Fibroblast of skin of right quadriceps (primary cell): ENCODE measurements at regions not wholly inside any gene's neighbourhood (a gene's known extent, or its start where the extent isn't known, plus 50 kb on each side); places are given as distances from the start of the nearest gene placed in this dataset.

Source experiments
- DNase-seq: peaks from one replicate; pipeline ENCODE4 v3.0.0-alpha.2; 2013

DNA sequence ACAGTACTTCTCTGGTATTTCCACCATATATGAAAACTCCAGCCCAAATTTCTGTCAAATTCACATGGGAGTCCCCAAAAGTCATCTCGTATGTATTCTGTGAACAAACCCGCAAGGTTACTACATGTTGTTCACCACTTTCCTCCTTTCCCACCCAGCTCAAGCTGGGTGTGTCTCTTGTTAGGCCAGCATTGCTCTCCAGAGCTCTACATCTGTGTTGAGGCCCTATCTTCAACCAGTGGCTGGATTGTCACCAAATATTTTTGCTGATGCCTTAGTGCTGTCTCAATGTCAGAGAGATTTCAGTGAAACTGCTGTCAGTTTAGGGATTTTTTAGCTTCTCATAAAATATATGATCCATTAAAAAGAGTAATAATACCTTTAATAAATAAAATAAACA is 230.9 kb downstream of the BTG1 start:
- no peak for DNase-seq

DNA sequence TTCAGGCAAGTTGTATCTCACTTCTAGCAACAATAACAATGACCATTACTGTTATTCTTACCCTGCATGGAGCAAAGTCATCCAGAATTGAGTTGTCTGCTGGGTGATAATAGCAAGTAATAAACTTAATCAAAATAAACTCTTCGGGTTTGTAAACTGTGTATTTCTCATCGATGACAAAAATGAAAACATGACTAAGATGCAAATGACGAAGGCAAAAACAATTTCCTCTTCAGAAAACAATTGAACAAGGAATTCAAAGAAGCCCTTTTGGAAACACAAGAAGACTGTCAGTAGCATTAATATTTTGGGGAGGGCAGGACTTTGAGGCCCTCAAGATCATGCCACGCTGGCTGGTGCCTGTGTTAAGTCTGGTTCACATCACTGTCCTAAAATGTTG is 232.0 kb downstream of the BTG1 start:
- no peak for DNase-seq

DNA sequence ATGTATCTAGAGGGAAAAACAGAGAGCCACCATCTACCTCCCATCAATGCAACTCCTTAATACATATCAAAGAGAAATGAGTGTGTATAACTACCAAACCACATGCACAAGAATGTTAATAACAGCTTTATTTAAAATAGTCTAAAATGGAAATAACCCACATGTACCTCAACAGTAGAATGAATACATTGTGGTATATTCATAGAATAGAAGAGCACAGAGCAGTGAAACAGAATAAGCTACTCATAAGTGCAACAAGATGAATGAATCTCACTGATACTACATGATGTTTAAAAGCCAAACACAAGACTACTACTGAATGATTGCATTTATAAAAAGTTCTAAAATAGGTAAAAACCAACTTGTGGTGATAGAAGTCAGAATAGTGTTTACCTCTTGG is 232.5 kb downstream of the BTG1 start:
- no peak for DNase-seq

DNA sequence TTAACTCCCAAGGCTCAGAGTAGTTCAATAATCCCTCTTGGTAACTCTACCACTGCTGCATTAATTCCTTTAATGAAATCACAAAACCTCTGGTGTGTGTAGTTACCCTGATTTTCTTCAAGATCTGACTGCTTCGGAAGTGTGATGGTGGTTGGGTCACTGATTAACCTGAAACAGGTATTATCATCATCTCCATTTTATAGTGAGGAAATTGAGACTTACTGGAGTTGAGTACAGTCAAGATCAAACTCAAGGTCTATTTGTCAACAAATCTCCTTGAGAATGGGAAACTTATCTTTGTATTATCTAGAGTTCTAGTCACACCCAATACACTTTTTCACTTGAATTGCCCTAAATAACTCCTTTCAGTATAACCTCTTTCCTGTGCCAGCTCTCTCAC is 233.5 kb downstream of the BTG1 start:
- DNase-seq: no peak

DNA sequence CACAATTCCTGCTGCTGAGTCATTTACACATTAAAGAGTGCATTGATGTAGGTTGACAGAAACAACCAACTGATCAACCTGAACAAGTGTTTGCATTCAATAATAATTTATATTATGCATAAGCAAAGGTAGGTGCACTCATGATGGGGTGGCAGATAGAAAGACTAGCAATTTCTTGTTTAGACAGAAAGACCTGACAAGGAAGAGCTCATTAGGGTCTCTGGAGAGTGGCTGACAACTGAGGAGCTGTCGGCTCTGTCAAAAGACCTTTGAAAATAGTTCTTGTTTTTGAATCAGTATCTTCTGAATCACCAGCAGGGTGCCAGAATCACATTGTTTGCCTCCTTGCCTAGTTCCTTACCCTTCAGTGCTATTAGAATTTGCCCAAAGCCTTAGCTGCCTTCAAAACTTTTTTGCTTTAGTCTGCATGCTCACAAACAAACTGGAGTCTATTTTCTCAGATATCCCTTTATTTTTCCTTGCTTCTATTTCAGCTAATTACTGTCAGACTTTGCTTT is 234.7 kb downstream of the BTG1 start:
- no peak for DNase-seq

DNA sequence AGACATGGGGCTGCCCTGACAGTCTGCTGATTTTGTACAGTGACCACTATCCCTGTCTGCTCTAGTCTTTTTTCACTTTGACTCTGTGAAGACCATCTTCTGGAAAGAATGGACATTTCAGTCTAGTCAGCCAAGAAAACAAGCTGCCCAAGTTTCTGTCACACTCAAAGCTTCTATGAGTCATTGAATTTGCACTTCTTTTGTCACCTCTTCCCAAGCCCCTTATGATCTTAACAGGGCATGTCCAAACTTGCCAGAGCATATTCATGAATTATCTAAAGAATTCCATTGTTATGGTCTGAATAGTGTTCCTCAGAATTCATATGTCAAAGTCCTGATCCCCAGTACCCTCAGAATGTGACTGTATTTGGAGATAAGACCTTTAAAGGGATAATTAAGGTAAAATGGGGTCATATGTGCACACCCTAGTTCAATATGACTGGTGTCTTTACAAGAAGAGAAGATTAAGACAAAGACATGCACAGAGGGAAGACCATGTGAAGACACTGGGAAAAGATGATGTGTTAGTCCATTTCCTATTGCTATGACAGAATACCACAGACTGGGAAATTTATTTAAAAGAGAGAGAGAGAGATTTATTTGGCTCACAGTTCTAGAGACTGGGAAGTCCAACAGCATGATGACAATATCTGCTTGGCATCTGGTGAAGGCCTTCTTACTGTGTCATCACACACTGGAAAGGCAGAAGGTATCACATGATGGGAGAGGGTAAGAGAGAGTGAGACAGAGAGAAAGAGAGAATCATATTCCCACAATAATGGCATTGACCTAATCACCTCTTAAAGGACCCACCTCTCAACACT is 242.6 kb downstream of the BTG1 start:
- peak; percentile 44 for DNase-seq

DNA sequence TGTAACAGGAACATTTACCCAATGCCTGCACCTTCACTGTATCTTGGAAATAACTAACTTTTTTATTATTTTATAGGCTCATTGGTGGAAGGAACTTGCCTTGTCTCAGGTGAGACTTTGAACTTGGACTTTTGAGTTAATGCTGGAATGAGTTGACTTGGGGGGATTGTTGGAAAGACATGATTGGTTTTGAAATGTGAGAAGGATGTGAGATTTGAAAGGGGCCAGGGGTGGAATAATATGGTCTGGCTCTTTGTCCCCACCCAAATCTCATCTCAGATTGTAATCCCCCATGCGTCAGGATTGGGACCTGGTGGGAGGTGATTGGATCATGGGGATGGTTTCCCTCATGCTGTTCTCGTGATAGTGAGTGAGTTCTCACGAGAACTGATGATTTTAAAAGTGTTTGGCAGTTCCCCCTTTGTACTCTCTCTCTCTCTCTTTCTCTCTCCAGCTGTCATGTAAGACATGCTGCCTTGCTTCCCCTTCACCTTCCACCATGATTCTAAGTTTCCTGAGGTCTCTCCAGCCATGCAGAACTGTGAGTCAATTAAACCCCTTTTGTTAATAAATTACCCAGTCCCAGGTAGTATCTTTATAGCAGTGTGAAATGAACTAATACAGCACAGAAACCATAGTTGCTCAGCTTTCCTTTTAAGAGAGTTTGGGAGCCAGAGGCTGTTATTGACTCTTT is 244.1 kb downstream of the BTG1 start:
- DNase-seq: no peak

DNA sequence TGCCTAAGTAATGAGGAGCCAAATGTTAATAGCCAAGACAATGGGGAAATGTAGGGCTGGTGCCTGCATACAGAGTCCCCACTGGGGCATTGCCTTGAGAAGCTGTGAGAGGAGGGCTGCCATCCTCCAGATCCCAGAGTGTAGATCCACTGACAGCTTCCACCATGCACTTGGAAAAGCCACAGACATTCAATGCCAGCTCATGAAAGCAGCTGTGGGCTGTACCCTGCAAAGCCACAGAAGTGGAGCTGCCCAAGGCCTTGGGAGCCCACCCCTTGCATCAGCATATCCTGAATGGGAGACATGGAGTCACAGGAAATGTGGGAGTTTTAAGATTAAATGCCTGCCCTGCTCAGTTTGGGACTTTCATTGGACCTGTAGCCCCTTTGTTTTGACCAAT is 244.7 kb downstream of the BTG1 start:
- DNase-seq: no peak

DNA sequence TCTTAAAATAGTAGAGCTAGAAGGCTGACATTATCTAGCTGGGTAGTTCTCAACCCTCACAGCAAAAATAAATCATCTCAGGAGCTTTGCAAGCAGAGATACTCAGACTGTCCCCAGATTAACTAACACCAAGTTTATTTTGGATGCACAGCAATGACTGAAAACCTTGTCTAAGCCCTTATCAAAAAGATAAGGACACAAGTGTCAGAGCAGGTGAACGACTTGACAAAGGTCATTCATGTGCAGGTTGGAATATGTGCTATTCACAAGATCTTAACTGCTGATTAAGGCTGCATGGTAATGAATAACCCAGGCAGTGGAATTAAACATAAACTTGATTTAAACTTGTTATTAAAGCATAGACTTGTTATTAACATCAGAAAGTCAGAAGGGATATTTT is 246.6 kb downstream of the BTG1 start:
- DNase-seq: no peak

DNA sequence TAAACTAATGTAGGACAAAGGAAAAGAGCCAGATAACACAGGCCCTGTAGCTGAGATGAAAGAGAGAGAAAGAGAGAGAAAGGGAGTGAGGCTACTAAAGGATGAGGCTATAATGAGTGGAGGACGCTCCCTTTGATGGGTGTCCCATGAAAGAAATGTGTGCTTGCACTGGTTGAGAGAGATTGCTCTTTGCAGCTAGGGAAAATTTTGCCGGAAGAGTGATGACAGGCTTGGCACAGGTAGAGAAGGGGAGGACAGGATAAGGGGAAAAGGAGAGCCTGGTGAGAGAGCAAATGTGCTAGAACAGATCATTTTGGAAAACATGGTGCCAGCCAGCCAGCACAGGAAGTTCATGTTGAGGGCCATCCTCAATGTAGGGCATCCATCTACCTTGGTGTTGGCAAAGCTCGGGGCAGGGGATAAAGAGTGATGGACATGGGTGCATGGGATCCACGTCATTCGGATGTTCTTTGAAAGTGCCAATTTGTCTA is 248.6 kb downstream of the BTG1 start:
- DNase-seq: no peak

DNA sequence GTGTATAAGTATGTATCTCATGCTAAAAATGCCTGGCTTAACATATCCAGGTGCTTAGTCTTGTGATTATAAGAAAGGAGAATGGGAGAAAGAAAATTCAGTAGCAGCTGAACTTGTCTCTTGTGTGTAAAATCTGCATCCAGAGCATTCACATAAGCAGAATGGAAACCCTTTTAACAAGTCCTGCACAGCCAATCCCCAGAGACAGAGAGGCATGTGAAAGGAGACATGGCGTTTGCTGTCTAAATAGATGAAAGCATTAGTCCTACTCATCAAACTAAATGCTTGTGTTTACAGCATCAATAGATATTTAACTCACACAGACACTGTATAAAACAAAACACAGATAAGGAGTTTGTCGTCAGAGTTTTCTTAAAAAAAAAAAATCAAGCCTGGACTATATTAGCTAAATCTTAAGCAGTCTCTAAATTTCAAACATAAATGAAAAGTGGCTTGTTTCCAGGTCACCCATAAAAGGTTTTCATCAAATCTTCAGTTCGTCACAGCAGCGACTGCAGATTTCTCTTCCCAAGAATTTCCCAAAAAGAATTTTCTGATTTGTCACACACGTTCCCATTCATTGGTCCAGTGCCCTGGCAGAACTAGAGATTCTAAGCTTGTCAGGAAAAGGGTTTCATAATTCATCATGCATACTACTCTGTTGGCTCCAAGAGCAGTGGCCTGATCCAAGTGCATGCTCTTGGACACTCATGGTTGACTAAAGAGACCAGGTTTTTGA is 249.2 kb downstream of the BTG1 start:
- no peak for DNase-seq

DNA sequence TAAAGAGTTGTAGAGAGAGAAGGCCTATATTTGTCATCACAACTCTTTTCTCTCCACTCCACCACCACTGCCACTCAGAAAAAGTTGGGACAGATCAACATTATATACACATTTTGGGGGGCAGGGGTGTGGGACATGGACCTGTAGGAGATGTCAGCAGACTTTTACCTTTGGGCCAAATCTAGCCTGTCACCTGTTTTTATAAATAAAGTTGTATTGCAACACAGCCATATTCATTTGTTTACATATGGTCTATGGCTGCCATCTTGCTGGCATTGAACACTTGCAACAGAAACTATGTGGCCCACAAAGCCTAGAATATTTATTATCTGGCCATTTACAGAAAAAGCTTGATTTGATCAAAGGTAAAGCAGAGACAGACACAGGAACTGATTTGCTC is 250.7 kb downstream of the BTG1 start:
- DNase-seq: no peak

DNA sequence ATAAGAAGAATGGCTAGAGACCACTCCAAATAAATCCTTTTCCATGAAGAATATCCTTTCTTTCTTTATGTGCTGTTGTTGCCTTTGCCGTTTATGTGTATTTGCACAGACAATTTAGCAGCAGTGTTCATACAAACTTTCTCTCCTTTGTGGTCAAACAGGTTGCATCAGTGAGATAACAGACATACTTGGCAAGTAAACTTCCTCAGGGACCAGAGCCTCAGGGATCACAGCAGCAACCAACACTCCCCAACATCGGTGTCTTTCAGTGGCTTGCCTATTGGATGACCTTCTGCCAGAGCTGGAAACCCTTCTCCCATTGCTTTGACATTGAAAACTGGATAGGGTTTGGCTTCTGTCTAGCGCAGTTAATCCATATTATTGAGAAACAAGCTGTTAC is 252.2 kb downstream of the BTG1 start:
- no peak for DNase-seq

DNA sequence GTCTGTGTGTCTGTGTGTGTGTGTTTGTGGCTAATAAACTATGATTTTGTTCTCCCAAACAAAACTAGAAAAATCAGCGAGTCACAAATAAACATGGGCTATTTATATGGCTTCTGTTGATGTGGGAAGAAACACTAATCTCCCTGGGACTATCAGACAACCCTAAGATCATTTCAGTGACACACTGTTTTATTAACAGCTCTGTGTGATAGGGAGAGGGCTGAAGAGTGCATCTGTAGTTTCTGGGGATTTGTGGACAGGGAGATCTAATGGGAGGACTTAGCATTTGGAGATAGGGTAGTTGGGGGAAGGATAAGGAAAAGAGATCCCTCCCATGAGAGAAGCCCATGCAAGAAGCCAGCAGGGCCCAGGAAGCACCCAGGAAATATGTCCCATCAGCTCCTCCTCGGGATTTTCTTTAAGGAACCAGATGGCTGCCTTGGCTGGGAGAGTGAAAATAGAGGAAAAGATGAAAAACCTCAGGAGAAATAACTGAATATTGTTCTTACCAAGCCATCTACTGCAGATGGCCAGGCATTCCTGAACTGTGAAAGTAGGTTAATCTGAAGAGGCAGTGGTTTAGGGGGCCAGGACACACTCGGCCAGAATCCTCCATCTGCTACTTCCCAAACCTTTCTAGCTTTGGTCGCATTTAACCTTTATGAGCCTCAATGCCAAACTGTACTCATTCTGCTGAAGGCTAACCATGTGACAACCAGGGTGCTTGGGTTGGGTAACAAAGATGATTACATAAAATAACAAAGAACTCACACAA is 253.4 kb downstream of the BTG1 start:
- no peak for DNase-seq

DNA sequence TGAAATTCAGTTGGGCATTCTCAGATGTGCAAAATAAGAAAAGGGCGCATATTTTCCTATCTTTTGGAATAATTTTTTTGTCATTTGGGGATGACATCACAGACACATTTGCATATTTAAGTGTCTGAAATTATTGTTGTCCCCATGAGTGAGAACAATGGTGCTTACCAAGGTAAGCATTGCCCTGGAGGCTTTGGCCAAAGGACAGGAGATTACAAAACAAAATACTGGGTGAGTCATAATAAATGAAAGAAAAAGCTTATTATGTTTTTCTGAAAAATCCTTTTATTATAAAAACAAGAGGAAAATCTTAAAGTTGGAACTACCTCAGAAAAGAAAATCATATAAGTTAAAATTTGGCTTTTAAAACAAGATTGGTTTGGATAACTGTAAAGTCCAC is 254.9 kb downstream of the BTG1 start:
- no peak for DNase-seq

DNA sequence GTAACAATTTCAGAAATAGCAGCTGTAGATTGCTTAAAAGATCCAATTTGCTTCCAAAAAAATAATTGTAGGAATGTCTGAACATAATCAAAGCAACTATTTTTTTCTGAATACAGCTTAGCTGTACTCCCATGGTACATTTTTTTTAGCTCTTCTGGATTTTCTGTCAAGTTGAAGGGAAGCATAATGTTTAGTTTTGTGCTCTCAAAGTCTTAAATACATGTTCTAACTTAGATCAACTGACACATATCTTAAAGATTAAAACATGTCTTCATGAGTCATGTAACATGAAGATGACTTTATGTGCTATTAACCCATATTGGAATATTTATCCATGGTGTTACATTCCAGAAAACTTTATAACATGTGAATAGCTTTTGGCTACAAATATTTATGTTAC is 255.7 kb downstream of the BTG1 start:
- no peak for DNase-seq

DNA sequence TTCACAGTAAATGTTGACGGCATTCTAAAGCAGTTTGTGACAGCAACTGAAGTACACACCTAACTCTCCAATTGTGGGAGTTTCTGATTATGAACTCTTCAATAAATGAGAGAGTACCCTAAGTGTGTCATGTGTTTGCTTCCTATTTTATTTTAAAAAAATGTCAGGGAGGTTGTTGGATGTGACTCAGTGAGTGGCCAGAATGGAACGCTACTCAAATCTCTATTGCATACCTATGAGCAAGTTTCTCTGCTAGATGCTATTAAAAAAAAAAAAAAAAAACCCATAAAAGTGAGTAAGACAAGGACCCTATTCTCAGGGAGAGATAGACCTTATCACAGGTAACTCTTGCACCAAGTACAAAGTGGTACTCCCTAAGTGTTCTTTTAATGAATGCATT is 256.6 kb downstream of the BTG1 start:
- DNase-seq: no peak

DNA sequence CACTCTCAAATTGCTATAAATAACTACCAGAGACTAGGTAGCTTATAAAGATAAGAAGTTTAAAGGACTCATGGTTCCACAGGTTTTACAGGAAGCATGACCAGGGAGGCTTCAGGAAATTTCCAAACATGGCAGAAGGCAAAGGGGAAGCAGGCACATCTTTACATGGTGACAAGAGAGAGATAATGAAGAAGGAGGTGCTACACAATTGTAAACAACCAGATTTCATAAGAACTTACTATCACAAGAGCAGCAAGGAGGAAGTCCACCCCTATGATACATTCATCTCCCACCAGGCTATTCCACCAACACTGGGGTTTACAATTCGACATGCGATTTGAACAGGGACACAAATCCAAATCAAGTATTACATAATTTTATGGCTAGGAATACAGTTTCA is 257.7 kb downstream of the BTG1 start:
- DNase-seq: no peak

DNA sequence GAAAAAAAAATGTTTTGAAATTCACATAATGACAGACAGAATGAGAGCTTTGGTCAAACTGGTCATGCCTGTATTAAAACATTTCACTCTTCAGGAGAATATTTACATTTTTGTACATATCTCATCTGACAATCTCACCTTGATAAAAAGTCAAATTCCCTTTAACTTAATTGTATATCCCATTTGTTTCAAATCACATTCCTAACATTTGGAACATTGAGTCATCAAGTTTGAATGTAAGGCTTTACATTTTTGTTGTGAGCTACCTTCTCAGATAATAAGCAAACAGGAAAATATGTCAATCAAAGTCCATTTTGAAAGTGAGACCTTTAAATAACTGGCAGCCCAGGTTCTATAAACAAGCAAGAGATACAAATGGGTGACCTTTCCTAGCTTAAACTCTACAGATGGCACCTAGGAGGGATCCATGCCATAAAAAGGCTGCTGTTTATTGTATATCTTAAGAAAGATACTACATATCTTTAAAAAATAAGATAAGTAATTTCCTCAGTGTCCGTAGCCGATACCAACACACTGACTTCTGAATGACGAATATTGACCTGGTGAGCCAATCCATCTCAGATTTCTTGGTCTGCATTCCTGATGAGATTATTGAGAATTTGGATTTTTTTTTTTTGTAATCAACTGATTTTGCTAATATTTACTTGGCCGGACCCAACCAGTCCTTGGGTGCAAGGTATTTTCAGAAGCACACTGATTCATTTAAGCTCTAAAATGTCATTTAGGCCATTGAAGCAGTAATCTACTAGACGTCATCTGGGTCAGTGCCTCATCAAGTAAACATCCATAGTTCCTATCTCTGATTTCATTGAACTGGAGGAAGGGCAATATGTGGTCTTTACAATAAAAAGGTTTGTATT is 259.6 kb downstream of the BTG1 start:
- DNase-seq: no peak

DNA sequence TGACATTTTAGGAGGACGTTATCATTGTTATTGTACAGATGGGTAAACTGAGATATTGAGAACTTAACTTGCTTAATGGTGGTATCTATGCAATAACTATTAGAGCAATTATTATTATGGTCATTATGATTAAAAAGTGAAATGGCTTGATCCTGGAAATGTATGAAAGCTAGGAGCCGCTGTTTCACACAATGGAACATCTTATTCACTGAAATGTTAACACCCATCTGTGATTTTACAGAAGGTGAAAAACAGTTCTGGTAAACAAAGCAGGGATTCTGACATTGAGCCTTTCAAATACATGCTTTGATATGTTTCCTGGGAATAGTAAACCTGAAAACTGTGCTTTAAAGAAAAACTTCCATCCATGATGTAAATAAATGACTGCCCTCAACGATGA is 261.4 kb downstream of the BTG1 start:
- no peak for DNase-seq

DNA sequence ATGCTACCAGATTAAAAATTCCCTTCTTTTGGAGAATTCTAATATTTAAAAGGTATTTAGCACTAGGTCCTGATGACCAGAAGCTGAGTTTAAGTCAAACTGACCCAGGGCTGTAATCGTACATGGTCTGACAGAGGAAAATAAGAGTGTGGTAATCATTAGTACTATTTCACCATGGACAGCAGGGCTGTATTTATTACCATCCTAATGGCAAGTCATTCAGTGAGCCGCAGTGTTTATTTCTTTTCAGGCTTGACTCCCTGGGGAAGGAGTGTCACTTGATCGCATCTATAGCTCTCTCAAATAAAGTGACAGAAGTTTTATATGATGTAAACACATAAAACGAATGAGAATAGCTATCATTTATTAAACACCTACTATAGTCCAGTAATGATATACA is 261.8 kb downstream of the BTG1 start:
- no peak for DNase-seq

DNA sequence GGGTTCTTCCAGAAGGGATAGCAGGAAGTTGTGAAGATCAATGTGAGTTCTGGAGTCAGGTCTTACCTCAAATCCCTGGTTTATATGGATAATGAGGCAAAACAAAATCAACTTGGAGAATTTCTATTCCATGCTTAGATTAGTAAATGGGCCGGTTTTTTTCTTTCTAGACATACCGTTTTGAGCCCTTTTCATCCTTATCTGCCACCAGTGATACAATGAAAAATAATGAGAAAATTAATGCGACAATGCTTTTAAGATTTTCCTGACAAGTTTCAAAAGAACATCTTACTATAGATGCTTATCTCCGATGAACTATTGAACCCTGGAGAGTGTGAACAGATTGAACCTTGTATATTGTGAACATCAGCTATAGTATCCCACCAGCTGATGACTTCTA is 262.7 kb downstream of the BTG1 start:
- no peak for DNase-seq
